ENCODE measurements at regions not wholly inside any gene's neighbourhood (a gene's known extent, or its start where the extent isn't known, plus 50 kb on each side); places are given as distances from the start of the nearest gene placed in this dataset.

DNA sequence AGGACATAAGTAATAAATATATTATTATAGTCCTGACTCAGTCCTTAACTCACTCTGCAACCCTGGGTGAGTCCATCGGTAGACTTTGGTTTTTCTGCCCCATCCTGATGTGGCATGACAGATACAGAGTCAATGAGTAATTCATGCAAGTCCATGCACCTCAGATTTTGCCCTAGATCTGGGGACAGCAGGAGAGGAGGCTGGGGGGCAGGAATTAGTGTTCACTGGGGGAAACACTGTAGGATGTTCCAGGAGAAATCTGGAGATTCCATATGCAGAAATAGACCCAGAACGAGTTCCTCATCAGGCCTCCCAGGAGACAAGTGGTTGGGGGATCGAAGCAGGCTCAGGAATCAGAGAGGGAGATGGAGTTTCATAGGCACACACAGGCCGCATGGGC, 150.8 kb downstream of the DICER1 start:
- no peak overlapping the region for H2AFZ ChIP-seq (ENCODE audit: low read length)
- DNase-seq (ENCODE audit: insufficient read length, low spot score, missing footprints): no peak
- no peaks in the 10 kb centered on the region for H4K20me1 ChIP-seq (ENCODE audit: insufficient read depth, low read length)
- no peak overlapping the region for H3K27ac ChIP-seq (ENCODE audit: low read depth, low read length)
- H3K4me2 ChIP-seq (ENCODE audit: insufficient read depth, low read length): no peak overlapping the region
- no peak overlapping the region for H3K4me3 ChIP-seq (ENCODE audit: insufficient read depth, low read length)
- no peaks in the 10 kb centered on the region for H3K79me2 ChIP-seq (ENCODE audit: insufficient read depth, low read length)
- TF ChIP-seq, protein P1, sequence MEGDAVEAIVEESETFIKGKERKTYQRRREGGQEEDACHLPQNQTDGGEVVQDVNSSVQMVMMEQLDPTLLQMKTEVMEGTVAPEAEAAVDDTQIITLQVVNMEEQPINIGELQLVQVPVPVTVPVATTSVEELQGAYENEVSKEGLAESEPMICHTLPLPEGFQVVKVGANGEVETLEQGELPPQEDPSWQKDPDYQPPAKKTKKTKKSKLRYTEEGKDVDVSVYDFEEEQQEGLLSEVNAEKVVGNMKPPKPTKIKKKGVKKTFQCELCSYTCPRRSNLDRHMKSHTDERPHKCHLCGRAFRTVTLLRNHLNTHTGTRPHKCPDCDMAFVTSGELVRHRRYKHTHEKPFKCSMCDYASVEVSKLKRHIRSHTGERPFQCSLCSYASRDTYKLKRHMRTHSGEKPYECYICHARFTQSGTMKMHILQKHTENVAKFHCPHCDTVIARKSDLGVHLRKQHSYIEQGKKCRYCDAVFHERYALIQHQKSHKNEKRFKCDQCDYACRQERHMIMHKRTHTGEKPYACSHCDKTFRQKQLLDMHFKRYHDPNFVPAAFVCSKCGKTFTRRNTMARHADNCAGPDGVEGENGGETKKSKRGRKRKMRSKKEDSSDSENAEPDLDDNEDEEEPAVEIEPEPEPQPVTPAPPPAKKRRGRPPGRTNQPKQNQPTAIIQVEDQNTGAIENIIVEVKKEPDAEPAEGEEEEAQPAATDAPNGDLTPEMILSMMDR (IDR thresholded peaks at IDR 0.05; ENCODE audit: extremely low read depth, low read depth, low read length): no peak
- H3K36me3 ChIP-seq (ENCODE audit: insufficient read depth, low read length): no peaks in the 10 kb centered on the region
- H3K9me3 ChIP-seq (ENCODE audit: low read depth, low read length): no peaks in the 10 kb centered on the region
- no peaks in the 10 kb centered on the region for H3K4me1 ChIP-seq (ENCODE audit: insufficient read depth, low read length)
- peaks cover 24% of the 10 kb centered on the region for H3K27me3 ChIP-seq (ENCODE audit: insufficient read depth, low read length)

DNA sequence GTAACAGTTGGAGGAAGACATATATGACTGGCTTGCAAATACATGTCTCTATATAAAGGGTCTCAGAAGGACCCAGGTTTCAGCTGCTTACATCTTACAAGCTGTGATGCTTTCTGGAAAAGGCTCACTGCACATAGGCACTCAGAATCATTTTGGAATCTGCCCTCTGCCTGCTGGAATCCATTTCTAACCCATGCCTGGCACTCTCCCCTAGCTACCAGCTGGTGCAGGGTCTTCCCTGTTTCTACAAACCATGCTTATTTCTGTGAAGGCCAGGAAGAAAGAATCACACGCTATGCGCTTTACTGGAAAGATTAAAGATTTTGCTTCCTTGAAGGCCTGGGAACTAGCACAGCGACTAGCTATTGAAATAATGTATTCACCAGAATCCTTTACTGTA, 151.3 kb downstream of the DICER1 start:
- Histone ChIP-seq H3K36me3 (ENCODE audit: insufficient read depth, low read length) (no peaks in the 10 kb centered on the region), H3K9me3 (ENCODE audit: low read depth, low read length) (no peaks in the 10 kb centered on the region), H3K27me3 (ENCODE audit: insufficient read depth, low read length) (peaks cover 21% of the 10 kb centered on the region), H3K79me2 (ENCODE audit: insufficient read depth, low read length) (no peaks in the 10 kb centered on the region), H3K27ac (ENCODE audit: low read depth, low read length) (no peak overlapping the region), H3K4me2 (ENCODE audit: insufficient read depth, low read length) (no peak overlapping the region), H4K20me1 (ENCODE audit: insufficient read depth, low read length) (no peaks in the 10 kb centered on the region), H2AFZ (ENCODE audit: low read length) (no peak overlapping the region), H3K4me1 (ENCODE audit: insufficient read depth, low read length) (no peaks in the 10 kb centered on the region), H3K4me3 (ENCODE audit: insufficient read depth, low read length) (no peak overlapping the region)
- no peak for DNase-seq (ENCODE audit: insufficient read length, low spot score, missing footprints)
- TF ChIP-seq, protein P1 (IDR thresholded peaks at IDR 0.05; ENCODE audit: extremely low read depth, low read depth, low read length): no peak

DNA sequence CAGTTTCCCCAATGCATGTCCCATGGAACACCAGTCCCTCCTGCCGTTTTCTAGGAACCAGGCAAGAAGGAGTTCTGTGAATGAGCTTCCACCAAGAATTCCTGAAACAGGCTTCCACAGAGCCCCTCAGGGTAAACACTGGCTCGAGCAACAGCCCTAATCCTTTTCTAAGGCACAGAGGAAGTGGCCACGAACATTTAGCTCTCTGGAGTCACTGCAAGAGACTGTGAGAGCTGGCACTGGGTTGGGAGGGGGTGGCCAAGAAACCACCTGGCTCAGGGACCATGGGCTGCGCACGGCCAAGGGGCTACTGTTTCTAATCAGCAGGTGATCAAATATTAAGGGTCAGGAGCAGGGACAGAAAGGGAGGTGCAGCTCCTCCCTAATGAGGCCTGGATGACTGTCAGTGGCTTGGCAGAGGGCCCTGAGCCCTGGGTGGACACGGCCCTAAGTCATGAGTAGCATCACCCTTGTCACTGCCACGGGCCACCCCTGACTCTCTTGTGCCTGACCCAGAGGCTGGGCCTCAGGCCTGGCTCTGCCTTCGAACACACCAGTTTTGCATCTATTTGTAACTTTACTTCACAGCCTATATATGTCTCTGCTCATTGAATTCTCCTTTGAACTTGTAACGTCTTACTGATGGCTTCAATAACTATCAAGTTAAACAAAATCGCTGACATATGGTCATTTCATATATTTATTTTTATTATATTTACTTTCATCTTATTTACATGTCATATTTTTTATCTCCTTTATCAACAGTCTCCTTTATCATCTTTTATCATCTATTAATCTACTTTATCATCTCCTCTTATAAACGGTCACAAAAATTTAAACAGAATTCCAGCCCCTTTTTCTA, 154.0 kb downstream of the DICER1 start:
- H3K36me3 ChIP-seq (ENCODE audit: insufficient read depth, low read length): no peaks in the 10 kb centered on the region
- DNase-seq (ENCODE audit: insufficient read length, low spot score, missing footprints): no peak
- H3K9me3 ChIP-seq (ENCODE audit: low read depth, low read length): no peaks in the 10 kb centered on the region
- no peaks in the 10 kb centered on the region for H3K79me2 ChIP-seq (ENCODE audit: insufficient read depth, low read length)
- H3K4me2 ChIP-seq (ENCODE audit: insufficient read depth, low read length): no peak overlapping the region
- H2AFZ ChIP-seq (ENCODE audit: low read length): no peak overlapping the region
- no peak overlapping the region for H3K4me3 ChIP-seq (ENCODE audit: insufficient read depth, low read length)
- no peaks in the 10 kb centered on the region for H4K20me1 ChIP-seq (ENCODE audit: insufficient read depth, low read length)
- H3K4me1 ChIP-seq (ENCODE audit: insufficient read depth, low read length): no peaks in the 10 kb centered on the region
- H3K27ac ChIP-seq (ENCODE audit: low read depth, low read length): no peak overlapping the region
- TF ChIP-seq, protein P1 (IDR thresholded peaks at IDR 0.05; ENCODE audit: extremely low read depth, low read depth, low read length): no peak
- H3K27me3 ChIP-seq (ENCODE audit: insufficient read depth, low read length): peaks cover 22% of the 10 kb centered on the region

DNA sequence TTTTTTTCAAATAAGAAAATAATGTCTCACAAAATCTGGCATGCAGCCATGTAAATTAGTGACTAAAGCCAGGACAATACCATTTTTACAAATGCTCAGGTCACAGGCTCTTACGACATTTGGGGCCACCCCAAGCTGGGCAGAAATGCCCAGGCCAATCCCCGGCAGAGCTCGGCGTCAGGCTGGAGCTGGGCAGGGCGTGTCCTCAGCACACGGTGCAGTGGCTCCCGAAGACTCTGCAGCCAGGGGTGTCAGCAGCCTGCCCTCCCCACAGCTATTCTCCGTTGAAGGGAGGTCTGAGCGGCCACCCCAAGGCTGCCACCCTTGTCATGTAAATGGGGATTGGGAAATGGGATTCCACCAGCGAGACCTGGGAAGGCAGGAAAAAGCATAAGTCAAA, 158.6 kb downstream of the DICER1 start:
- H2AFZ ChIP-seq (ENCODE audit: low read length): no peak overlapping the region
- no peak for DNase-seq (ENCODE audit: insufficient read length, low spot score, missing footprints)
- H3K36me3 ChIP-seq (ENCODE audit: insufficient read depth, low read length): no peaks in the 10 kb centered on the region
- no peak overlapping the region for H3K4me3 ChIP-seq (ENCODE audit: insufficient read depth, low read length)
- H3K27me3 ChIP-seq (ENCODE audit: insufficient read depth, low read length): peaks cover 8% of the 10 kb centered on the region
- no peak overlapping the region for H3K27ac ChIP-seq (ENCODE audit: low read depth, low read length)
- TF ChIP-seq, protein P1 (IDR thresholded peaks at IDR 0.05; ENCODE audit: extremely low read depth, low read depth, low read length): no peak
- no peak overlapping the region for H3K4me2 ChIP-seq (ENCODE audit: insufficient read depth, low read length)
- H3K79me2 ChIP-seq (ENCODE audit: insufficient read depth, low read length): no peaks in the 10 kb centered on the region
- no peaks in the 10 kb centered on the region for H4K20me1 ChIP-seq (ENCODE audit: insufficient read depth, low read length)
- H3K9me3 ChIP-seq (ENCODE audit: low read depth, low read length): no peaks in the 10 kb centered on the region
- H3K4me1 ChIP-seq (ENCODE audit: insufficient read depth, low read length): no peaks in the 10 kb centered on the region
